ENCODE measurements at regions not wholly inside any gene's neighbourhood (a gene's known extent, or its start where the extent isn't known, plus 50 kb on each side); places are given as distances from the start of the nearest gene placed in this dataset.
"Not testable (repeated sequence)": the region's sequence is repeated elsewhere in the genome, so short reads cannot be mapped to it uniquely, and the experiment has no call there.

- no peak for DNase-seq (ENCODE audit: low spot score)
These were observed 173.3 kb downstream of the CD83 start for GRCh38 chr6:14290772-14291330.

- no peak for DNase-seq (ENCODE audit: low spot score)
These were observed 173.8 kb downstream of the CD83 start for GRCh38 chr6:14291331-14291730.

GRCh38 chr6:14292119-14292518 is 174.5 kb downstream of the CD83 start:
- DNase-seq (ENCODE audit: low spot score): no peak

GRCh38 chr6:14294270-14294951 is 176.8 kb downstream of the CD83 start:
- DNase-seq (ENCODE audit: low spot score): no peak

- DNase-seq (ENCODE audit: low spot score): not testable (repeated sequence)
These were observed 179.1 kb downstream of the CD83 start for GRCh38 chr6:14296698-14297097.

GRCh38 chr6:14297118-14297517 is 179.5 kb downstream of the CD83 start:
- DNase-seq (ENCODE audit: low spot score): not testable (repeated sequence)

- not testable (repeated sequence) for DNase-seq (ENCODE audit: low spot score)
These were observed 182.6 kb downstream of the CD83 start for GRCh38 chr6:14300189-14300588.

GRCh38 chr6:14300721-14301120 is 183.1 kb downstream of the CD83 start:
- not testable (repeated sequence) for DNase-seq (ENCODE audit: low spot score)

GRCh38 chr6:14301477-14301876 is 183.9 kb downstream of the CD83 start:
- not testable (repeated sequence) for DNase-seq (ENCODE audit: low spot score)

GRCh38 chr6:14305131-14305530 is 187.6 kb downstream of the CD83 start:
- DNase-seq (ENCODE audit: low spot score): no peak

GRCh38 chr6:14305624-14306023 is 188.1 kb downstream of the CD83 start:
- no peak for DNase-seq (ENCODE audit: low spot score)

GRCh38 chr6:14306151-14306906 is 188.8 kb downstream of the CD83 start:
- DNase-seq (ENCODE audit: low spot score): no peak

GRCh38 chr6:14309516-14309915 is 191.9 kb downstream of the CD83 start:
- DNase-seq (ENCODE audit: low spot score): no peak

- no peak for DNase-seq (ENCODE audit: low spot score)
These were observed 192.4 kb downstream of the CD83 start for GRCh38 chr6:14309951-14310445.

- DNase-seq (ENCODE audit: low spot score): no peak
These were observed 193.4 kb downstream of the CD83 start for GRCh38 chr6:14310960-14311359.

GRCh38 chr6:14312587-14312986 is 195.0 kb downstream of the CD83 start:
- DNase-seq (ENCODE audit: low spot score): no peak

- DNase-seq (ENCODE audit: low spot score): no peak
These were observed 195.7 kb downstream of the CD83 start for GRCh38 chr6:14313248-14313647.

GRCh38 chr6:14315353-14315752 is 197.8 kb downstream of the CD83 start:
- DNase-seq (ENCODE audit: low spot score): no peak

- DNase-seq (ENCODE audit: low spot score): no peak
These were observed 199.2 kb downstream of the CD83 start for GRCh38 chr6:14316651-14317386.

GRCh38 chr6:14317387-14317970 is 199.9 kb downstream of the CD83 start:
- no peak for DNase-seq (ENCODE audit: low spot score)

- DNase-seq (ENCODE audit: low spot score): no peak
These were observed 202.8 kb downstream of the CD83 start for GRCh38 chr6:14320332-14320731.
